ENCODE measurements at regions not wholly inside any gene's neighbourhood (a gene's known extent, or its start where the extent isn't known, plus 50 kb on each side); places are given as distances from the start of the nearest gene placed in this dataset.

DNA sequence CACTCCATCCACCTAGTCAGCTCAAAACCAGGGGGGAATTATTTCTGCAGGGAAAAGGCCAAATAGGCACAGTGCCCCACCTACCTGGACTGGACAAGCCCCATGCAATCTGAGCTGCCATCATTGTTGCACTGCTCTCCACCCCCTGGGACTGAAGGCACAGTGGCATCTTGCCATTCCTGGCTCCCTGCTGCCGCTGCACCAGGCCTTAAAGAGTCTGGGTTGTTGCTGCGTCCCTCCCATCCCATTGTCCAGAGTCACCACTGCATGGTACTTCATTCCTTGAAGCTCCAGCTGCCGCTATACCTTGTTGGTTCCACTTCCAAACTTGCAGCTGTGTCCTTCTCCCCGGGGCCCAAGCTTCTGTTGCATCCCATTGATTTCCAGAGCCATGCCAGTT lies 629.7 kb downstream of the STIM2 start:
- Histone ChIP-seq H3K9ac (ENCODE audit: low read depth in 1 of 2, low read length in 2 of 2) (no peak overlapping the region), H3K27ac (ENCODE audit: low read depth, low read length) (no peak overlapping the region), H3K4me3 (ENCODE audit: low read depth in 1 of 2, low read length in 2 of 2) (no peak overlapping the region), H3K27me3 (ENCODE audit: control insufficient read depth in 1 of 2, insufficient read depth in 2 of 2, low read length in 2 of 2) (no peaks in the 10 kb centered on the region), H3K36me3 (ENCODE audit: control insufficient read depth in 1 of 2, insufficient read depth in 2 of 2, low read length in 2 of 2) (no peaks in the 10 kb centered on the region), H3K9me3 (ENCODE audit: control insufficient read depth in 1 of 2, low read length in 2 of 2) (no peaks in the 10 kb centered on the region), H3K4me1 (ENCODE audit: control insufficient read depth in 1 of 2, insufficient read depth in 2 of 2, low read length in 2 of 2) (no peaks in the 10 kb centered on the region)

DNA sequence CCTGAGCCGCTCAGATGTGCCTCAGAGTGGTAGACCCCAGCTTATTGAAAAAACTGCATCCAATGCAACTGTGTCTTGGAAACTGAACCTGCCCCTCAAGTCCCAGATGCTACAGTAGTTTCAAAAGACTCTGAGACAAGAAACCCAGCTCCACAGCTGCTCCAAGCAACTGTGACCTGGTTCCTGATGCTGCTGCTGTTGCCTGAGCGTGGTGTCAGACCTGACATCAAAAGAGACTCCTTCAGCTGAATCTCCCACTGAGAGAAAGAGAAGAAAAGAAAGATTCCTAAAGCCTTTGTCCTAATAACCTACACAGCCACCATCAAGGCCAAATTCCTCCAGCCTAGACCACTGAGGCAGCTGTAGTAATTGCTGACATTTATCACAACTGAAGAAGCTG lies 630.1 kb downstream of the STIM2 start:
- H3K4me3 ChIP-seq (ENCODE audit: low read depth in 1 of 2, low read length in 2 of 2) = no peak overlapping the region
- H3K27me3 ChIP-seq (ENCODE audit: control insufficient read depth in 1 of 2, insufficient read depth in 2 of 2, low read length in 2 of 2) = no peaks in the 10 kb centered on the region
- H3K36me3 ChIP-seq (ENCODE audit: control insufficient read depth in 1 of 2, insufficient read depth in 2 of 2, low read length in 2 of 2) = no peaks in the 10 kb centered on the region
- no peaks in the 10 kb centered on the region for H3K9me3 ChIP-seq (ENCODE audit: control insufficient read depth in 1 of 2, low read length in 2 of 2)
- no peaks in the 10 kb centered on the region for H3K4me1 ChIP-seq (ENCODE audit: control insufficient read depth in 1 of 2, insufficient read depth in 2 of 2, low read length in 2 of 2)
- H3K27ac ChIP-seq (ENCODE audit: low read depth, low read length) = no peak overlapping the region
- H3K9ac ChIP-seq (ENCODE audit: low read depth in 1 of 2, low read length in 2 of 2) = no peak overlapping the region

DNA sequence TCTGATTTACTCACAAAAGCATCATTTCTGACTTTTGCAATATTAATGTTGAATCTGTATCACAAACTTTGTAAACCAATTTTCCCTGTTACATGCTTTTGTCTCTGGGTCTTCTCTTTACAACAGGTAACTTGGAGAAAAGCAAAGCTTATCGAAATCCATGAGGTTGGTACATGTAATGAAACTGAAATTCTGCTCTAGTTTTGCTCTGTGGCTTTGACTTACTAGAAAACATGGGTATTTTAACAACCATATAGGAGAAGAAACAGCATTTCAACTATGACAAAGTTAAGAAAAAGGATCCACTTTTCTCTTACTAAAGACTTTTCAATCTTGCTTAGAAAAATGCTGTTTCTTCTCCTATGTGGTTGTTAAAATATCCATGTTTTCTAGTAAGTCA lies 645.8 kb downstream of the STIM2 start:
- no peaks in the 10 kb centered on the region for H3K4me1 ChIP-seq (ENCODE audit: control insufficient read depth in 1 of 2, insufficient read depth in 2 of 2, low read length in 2 of 2)
- H3K36me3 ChIP-seq (ENCODE audit: control insufficient read depth in 1 of 2, insufficient read depth in 2 of 2, low read length in 2 of 2) = no peaks in the 10 kb centered on the region
- no peak overlapping the region for H3K9ac ChIP-seq (ENCODE audit: low read depth in 1 of 2, low read length in 2 of 2)
- H3K9me3 ChIP-seq (ENCODE audit: control insufficient read depth in 1 of 2, low read length in 2 of 2) = no peaks in the 10 kb centered on the region
- no peak overlapping the region for H3K27ac ChIP-seq (ENCODE audit: low read depth, low read length)
- H3K4me3 ChIP-seq (ENCODE audit: low read depth in 1 of 2, low read length in 2 of 2) = no peak overlapping the region
- H3K27me3 ChIP-seq (ENCODE audit: control insufficient read depth in 1 of 2, insufficient read depth in 2 of 2, low read length in 2 of 2) = no peaks in the 10 kb centered on the region

DNA sequence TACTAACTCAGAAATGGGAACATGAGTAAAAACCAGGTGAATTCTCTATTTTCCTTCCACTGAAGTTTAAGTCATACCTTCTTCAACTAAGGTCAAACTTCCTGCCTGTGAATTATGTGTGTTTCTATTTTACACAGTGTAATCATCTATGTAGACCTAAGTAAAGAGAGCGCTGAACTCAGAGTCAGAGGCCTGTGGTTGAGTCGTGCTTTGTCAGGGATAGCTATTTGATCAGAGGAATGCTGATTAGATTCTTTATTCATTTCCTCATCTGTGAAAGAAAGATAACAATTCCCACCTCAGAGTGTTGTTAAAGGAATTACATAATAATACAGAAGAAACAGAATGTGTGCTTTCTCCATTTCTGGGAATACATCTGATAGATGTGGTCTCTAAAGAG lies 654.1 kb downstream of the STIM2 start:
- H3K4me3 ChIP-seq (ENCODE audit: low read depth in 1 of 2, low read length in 2 of 2) = no peak overlapping the region
- no peaks in the 10 kb centered on the region for H3K4me1 ChIP-seq (ENCODE audit: control insufficient read depth in 1 of 2, insufficient read depth in 2 of 2, low read length in 2 of 2)
- no peaks in the 10 kb centered on the region for H3K27me3 ChIP-seq (ENCODE audit: control insufficient read depth in 1 of 2, insufficient read depth in 2 of 2, low read length in 2 of 2)
- H3K9ac ChIP-seq (ENCODE audit: low read depth in 1 of 2, low read length in 2 of 2) = no peak overlapping the region
- H3K36me3 ChIP-seq (ENCODE audit: control insufficient read depth in 1 of 2, insufficient read depth in 2 of 2, low read length in 2 of 2) = no peaks in the 10 kb centered on the region
- H3K9me3 ChIP-seq (ENCODE audit: control insufficient read depth in 1 of 2, low read length in 2 of 2) = no peaks in the 10 kb centered on the region
- no peak overlapping the region for H3K27ac ChIP-seq (ENCODE audit: low read depth, low read length)

DNA sequence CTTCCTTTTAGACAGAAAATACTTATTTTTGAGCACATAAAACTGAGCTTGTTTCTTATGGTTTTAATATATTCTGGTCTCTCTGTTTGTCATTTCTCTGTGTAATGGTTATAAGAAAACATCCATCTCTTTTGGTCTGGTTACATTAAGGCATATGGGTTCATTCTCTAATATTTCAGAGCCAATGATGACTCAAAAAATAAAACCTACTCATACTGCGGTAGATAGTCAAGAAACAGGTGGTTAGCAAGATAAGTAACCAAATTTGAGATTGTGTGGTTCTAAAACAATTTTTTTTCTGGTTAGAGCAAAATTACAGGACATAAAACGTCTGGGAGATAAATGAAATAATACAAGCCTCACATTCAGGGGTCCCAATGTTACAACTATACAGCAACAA lies 654.5 kb downstream of the STIM2 start:
- Histone ChIP-seq H3K27me3 (ENCODE audit: control insufficient read depth in 1 of 2, insufficient read depth in 2 of 2, low read length in 2 of 2) (no peaks in the 10 kb centered on the region), H3K27ac (ENCODE audit: low read depth, low read length) (no peak overlapping the region), H3K4me3 (ENCODE audit: low read depth in 1 of 2, low read length in 2 of 2) (no peak overlapping the region), H3K9ac (ENCODE audit: low read depth in 1 of 2, low read length in 2 of 2) (no peak overlapping the region), H3K9me3 (ENCODE audit: control insufficient read depth in 1 of 2, low read length in 2 of 2) (no peaks in the 10 kb centered on the region), H3K4me1 (ENCODE audit: control insufficient read depth in 1 of 2, insufficient read depth in 2 of 2, low read length in 2 of 2) (no peaks in the 10 kb centered on the region), H3K36me3 (ENCODE audit: control insufficient read depth in 1 of 2, insufficient read depth in 2 of 2, low read length in 2 of 2) (no peaks in the 10 kb centered on the region)

DNA sequence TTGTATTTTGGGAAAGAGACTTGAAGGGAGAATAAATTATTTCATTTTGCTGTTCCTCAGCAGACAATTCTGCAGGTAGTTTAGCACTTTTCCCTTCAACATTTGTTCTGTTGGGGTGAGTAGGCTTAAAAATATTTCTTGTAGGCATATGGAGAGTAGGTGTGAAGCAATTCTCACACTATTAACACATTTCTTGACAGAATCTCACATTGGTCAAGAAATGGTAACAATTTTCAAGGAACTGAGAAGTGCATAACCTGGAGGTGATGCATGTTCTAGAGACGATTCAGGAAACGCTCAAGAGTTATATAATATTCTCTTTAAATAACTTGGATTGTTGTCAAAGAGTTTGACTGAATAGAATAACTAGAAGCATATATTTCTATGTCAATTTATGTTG lies 658.2 kb downstream of the STIM2 start:
- Histone ChIP-seq H3K4me1 (ENCODE audit: control insufficient read depth in 1 of 2, insufficient read depth in 2 of 2, low read length in 2 of 2) (no peaks in the 10 kb centered on the region), H3K27ac (ENCODE audit: low read depth, low read length) (no peak overlapping the region), H3K9me3 (ENCODE audit: control insufficient read depth in 1 of 2, low read length in 2 of 2) (no peaks in the 10 kb centered on the region), H3K9ac (ENCODE audit: low read depth in 1 of 2, low read length in 2 of 2) (no peak overlapping the region), H3K27me3 (ENCODE audit: control insufficient read depth in 1 of 2, insufficient read depth in 2 of 2, low read length in 2 of 2) (no peaks in the 10 kb centered on the region), H3K4me3 (ENCODE audit: low read depth in 1 of 2, low read length in 2 of 2) (no peak overlapping the region), H3K36me3 (ENCODE audit: control insufficient read depth in 1 of 2, insufficient read depth in 2 of 2, low read length in 2 of 2) (no peaks in the 10 kb centered on the region)

DNA sequence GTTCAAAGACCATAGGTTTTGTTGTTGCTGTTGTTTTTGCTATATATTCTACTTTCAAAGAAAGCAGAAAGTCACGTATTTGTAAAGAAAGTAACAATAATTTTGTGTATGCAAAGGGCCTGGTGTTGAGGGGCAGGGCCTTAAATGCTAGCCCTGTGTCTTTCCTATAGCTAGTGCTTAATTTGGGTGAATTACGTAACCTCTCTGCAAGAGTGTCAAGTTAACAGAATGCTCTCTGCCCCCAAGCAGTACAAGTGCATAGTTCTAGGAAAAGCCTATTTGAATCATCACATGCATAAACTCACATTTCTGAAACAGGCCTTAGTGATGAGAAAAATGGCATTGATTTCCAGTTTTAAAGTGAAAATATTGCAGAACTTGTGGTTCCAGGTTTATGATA lies 663.6 kb downstream of the STIM2 start:
- no peaks in the 10 kb centered on the region for H3K27me3 ChIP-seq (ENCODE audit: control insufficient read depth in 1 of 2, insufficient read depth in 2 of 2, low read length in 2 of 2)
- no peak overlapping the region for H3K9ac ChIP-seq (ENCODE audit: low read depth in 1 of 2, low read length in 2 of 2)
- H3K4me3 ChIP-seq (ENCODE audit: low read depth in 1 of 2, low read length in 2 of 2) = no peak overlapping the region
- H3K27ac ChIP-seq (ENCODE audit: low read depth, low read length) = no peak overlapping the region
- no peaks in the 10 kb centered on the region for H3K4me1 ChIP-seq (ENCODE audit: control insufficient read depth in 1 of 2, insufficient read depth in 2 of 2, low read length in 2 of 2)
- H3K9me3 ChIP-seq (ENCODE audit: control insufficient read depth in 1 of 2, low read length in 2 of 2) = no peaks in the 10 kb centered on the region
- H3K36me3 ChIP-seq (ENCODE audit: control insufficient read depth in 1 of 2, insufficient read depth in 2 of 2, low read length in 2 of 2) = no peaks in the 10 kb centered on the region

DNA sequence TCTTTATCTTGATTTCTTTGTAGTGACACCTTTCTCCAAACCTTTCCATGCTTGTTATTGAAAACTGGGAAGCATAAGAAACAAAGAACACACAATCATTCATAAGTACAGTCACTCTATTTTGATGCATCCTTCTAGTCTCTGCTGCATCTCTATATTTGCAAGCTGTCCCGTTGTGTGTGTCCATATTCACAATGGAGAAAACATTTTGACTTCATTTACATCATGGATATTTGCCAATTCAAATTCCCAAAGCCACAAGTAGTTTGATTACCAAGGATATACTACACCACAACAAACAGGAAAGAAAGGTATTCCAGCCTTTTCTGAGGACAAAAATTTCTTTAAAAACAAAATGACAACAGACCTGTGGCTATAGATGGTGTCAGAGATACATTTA lies 673.8 kb downstream of the STIM2 start:
- Histone ChIP-seq H3K9me3 (ENCODE audit: control insufficient read depth in 1 of 2, low read length in 2 of 2) (no peaks in the 10 kb centered on the region), H3K27me3 (ENCODE audit: control insufficient read depth in 1 of 2, insufficient read depth in 2 of 2, low read length in 2 of 2) (no peaks in the 10 kb centered on the region), H3K36me3 (ENCODE audit: control insufficient read depth in 1 of 2, insufficient read depth in 2 of 2, low read length in 2 of 2) (no peaks in the 10 kb centered on the region), H3K4me1 (ENCODE audit: control insufficient read depth in 1 of 2, insufficient read depth in 2 of 2, low read length in 2 of 2) (no peaks in the 10 kb centered on the region), H3K4me3 (ENCODE audit: low read depth in 1 of 2, low read length in 2 of 2) (no peak overlapping the region), H3K9ac (ENCODE audit: low read depth in 1 of 2, low read length in 2 of 2) (no peak overlapping the region), H3K27ac (ENCODE audit: low read depth, low read length) (no peak overlapping the region)

DNA sequence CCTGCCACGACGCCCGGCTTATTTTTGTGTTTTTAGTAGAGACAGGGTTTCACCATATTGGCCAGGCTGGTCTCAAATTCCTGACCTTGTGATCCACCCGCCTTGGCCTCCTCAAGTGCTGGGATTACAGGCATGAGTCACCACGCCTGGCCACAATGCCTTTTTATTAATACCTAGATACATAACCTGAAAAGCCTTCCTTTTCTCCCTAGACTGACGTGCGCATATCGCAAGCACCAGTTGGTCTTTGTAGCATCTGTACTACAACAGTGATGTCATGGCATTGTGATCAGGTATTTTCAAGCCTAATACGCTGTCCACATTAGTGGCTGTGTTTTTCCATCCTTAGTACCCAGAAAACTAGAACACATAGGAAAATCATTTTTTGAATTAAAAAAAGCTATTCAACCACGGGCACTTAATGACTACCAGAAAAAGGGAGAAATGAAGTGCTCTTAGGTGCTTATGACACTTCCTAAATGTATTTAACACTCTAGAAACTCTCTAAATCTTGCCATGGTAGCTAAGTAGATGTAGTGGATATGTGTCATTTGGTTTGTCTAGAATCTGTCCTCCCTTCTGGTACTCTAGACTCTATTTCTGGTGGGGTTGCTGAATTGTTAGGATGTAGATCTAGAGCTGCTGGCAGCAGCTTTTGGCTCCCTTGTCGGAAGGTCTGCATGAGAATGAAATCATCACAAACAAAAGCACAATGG lies 707.8 kb downstream of the STIM2 start:
- no peak overlapping the region for H3K4me3 ChIP-seq (ENCODE audit: low read depth in 1 of 2, low read length in 2 of 2)
- H3K9ac ChIP-seq (ENCODE audit: low read depth in 1 of 2, low read length in 2 of 2) = no peak overlapping the region

DNA sequence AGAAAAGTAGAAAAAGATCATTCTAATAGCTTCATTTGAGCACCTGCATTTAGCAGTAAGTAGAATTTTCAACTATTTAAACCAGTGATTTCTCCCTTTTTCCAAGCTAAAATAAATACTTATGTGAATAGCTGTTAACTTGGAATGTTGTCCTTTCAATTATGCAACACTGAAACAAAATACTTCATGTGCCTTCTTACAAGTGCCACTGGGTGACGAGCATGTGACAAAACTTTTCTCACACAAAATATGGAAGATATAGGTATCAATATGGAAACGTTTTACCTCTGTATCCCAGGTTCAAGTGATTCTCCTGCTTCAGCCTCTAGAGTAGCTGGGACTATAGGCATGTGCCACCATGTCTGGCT lies 708.3 kb downstream of the STIM2 start:
- no peaks in the 10 kb centered on the region for H3K36me3 ChIP-seq (ENCODE audit: control insufficient read depth in 1 of 2, insufficient read depth in 2 of 2, low read length in 2 of 2)
- no peaks in the 10 kb centered on the region for H3K9me3 ChIP-seq (ENCODE audit: control insufficient read depth in 1 of 2, low read length in 2 of 2)
- H3K27ac ChIP-seq (ENCODE audit: low read depth, low read length) = no peak overlapping the region
- H3K4me3 ChIP-seq (ENCODE audit: low read depth in 1 of 2, low read length in 2 of 2) = no peak overlapping the region
- H3K4me1 ChIP-seq (ENCODE audit: control insufficient read depth in 1 of 2, insufficient read depth in 2 of 2, low read length in 2 of 2) = no peaks in the 10 kb centered on the region
- no peaks in the 10 kb centered on the region for H3K27me3 ChIP-seq (ENCODE audit: control insufficient read depth in 1 of 2, insufficient read depth in 2 of 2, low read length in 2 of 2)
- H3K9ac ChIP-seq (ENCODE audit: low read depth in 1 of 2, low read length in 2 of 2) = no peak overlapping the region

More for the DNA sequence above, 707.8 kb downstream of the STIM2 start:
- Histone ChIP-seq H3K4me1 (ENCODE audit: control insufficient read depth in 1 of 2, insufficient read depth in 2 of 2, low read length in 2 of 2) (no peaks in the 10 kb centered on the region), H3K27me3 (ENCODE audit: control insufficient read depth in 1 of 2, insufficient read depth in 2 of 2, low read length in 2 of 2) (no peaks in the 10 kb centered on the region), H3K27ac (ENCODE audit: low read depth, low read length) (no peak overlapping the region), H3K36me3 (ENCODE audit: control insufficient read depth in 1 of 2, insufficient read depth in 2 of 2, low read length in 2 of 2) (no peaks in the 10 kb centered on the region), H3K9me3 (ENCODE audit: control insufficient read depth in 1 of 2, low read length in 2 of 2) (no peaks in the 10 kb centered on the region)

DNA sequence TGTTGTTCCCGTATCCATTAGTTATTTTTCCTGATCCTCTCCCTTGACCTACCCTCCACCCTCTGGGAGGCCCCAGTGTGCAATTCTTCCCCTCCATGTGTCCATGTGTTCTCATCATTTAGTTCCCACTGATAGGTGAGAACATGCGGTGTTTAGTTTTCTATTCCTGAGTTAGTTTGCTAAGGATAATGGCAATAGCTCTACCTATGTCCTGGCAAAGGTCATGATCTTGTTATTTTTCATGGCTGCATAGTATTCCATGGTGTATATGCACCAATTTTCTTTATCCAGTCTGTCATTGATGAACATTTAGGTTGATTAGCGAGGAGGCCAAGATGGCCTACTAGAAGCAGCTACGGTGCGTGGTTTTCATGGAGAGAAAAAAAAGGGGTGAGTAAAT lies 714.1 kb downstream of the STIM2 start:
- Histone ChIP-seq H3K27ac (ENCODE audit: low read depth, low read length) (no peak overlapping the region), H3K9ac (ENCODE audit: low read depth in 1 of 2, low read length in 2 of 2) (no peak overlapping the region), H3K36me3 (ENCODE audit: control insufficient read depth in 1 of 2, insufficient read depth in 2 of 2, low read length in 2 of 2) (no peaks in the 10 kb centered on the region), H3K4me1 (ENCODE audit: control insufficient read depth in 1 of 2, insufficient read depth in 2 of 2, low read length in 2 of 2) (no peaks in the 10 kb centered on the region), H3K27me3 (ENCODE audit: control insufficient read depth in 1 of 2, insufficient read depth in 2 of 2, low read length in 2 of 2) (no peaks in the 10 kb centered on the region), H3K4me3 (ENCODE audit: low read depth in 1 of 2, low read length in 2 of 2) (no peak overlapping the region), H3K9me3 (ENCODE audit: control insufficient read depth in 1 of 2, low read length in 2 of 2) (no peaks in the 10 kb centered on the region)

Measured in duodenal mucosa (tissue), 2 donors.